ENCODE measurements at regions not wholly inside any gene's neighbourhood (a gene's known extent, or its start where the extent isn't known, plus 50 kb on each side); places are given as distances from the start of the nearest gene placed in this dataset.

- no peaks in the 10 kb centered on the region for H3K9me3 ChIP-seq
- no peaks in the 10 kb centered on the region for H3K4me1 ChIP-seq (ENCODE audit: low read depth)
- no peak overlapping the region for H3K4me3 ChIP-seq
- no peaks in the 10 kb centered on the region for H3K36me3 ChIP-seq (ENCODE audit: low read depth)
- intact Hi-C loops (cut with DNase I, micrococcal nuclease), result no loop called here
- no peak for TF ChIP-seq CTCF (IDR thresholded peaks at IDR 0.05)
- DNase-seq, result no peak
- no peak for ATAC-seq
Measured at GRCh38 chr20:24823176-24823784, 125.8 kb upstream of the CST7 start.

DNA sequence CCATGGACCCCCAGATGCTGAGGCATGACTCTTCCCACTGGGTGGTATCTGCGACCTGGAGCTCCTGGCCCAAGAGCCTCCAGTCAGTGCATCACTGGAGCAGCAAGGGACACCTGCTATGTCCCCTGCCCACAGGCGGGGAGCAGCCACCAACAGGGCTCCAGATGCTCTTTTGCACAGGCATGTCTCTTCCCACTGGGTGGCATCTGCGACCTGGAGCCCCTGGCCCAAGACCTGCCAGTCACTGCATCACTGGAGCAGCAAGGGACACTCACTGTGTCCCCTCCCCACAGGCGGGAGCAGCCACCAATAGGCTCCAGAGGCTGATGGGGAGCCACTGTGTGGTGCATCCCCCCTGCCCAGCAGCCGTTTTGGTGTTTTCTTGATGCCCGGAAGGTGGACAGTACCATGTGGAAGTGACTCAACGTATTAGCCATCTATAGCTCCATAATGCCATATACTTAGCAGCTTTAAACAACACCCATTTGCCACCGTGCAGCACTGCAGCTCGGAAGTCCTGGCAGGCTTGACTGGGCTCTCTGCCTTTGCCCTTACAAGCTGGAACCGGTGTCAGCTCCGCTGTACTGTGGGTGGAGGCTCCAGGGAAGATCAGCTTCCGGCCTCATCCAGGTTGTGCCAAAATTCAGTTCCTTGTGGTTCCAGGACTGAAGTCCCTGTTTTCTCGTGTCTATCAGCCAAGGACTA, 124.9 kb upstream of the CST7 start:
- Histone ChIP-seq H3K4me3 (no peak overlapping the region), H3K9me3 (no peaks in the 10 kb centered on the region), H3K4me1 (ENCODE audit: low read depth) (no peaks in the 10 kb centered on the region), H3K36me3 (ENCODE audit: low read depth) (no peaks in the 10 kb centered on the region)
- DNase-seq (no peak), ATAC-seq (no peak)
- no peak for TF ChIP-seq CTCF (IDR thresholded peaks at IDR 0.05)
- intact Hi-C loops (cut with DNase I, micrococcal nuclease), result no loop called here

GRCh38 chr20:24825591-24825990, 123.5 kb upstream of the CST7 start:
- H3K4me3 ChIP-seq, result no peak overlapping the region
- H3K4me1 ChIP-seq (ENCODE audit: low read depth), result no peaks in the 10 kb centered on the region
- DNase-seq (no peak), ATAC-seq (no peak)
- no peak for TF ChIP-seq CTCF (IDR thresholded peaks at IDR 0.05)
- no peaks in the 10 kb centered on the region for H3K9me3 ChIP-seq
- H3K36me3 ChIP-seq (ENCODE audit: low read depth), result no peaks in the 10 kb centered on the region
- intact Hi-C loops (cut with DNase I, micrococcal nuclease), result no loop called here

DNA sequence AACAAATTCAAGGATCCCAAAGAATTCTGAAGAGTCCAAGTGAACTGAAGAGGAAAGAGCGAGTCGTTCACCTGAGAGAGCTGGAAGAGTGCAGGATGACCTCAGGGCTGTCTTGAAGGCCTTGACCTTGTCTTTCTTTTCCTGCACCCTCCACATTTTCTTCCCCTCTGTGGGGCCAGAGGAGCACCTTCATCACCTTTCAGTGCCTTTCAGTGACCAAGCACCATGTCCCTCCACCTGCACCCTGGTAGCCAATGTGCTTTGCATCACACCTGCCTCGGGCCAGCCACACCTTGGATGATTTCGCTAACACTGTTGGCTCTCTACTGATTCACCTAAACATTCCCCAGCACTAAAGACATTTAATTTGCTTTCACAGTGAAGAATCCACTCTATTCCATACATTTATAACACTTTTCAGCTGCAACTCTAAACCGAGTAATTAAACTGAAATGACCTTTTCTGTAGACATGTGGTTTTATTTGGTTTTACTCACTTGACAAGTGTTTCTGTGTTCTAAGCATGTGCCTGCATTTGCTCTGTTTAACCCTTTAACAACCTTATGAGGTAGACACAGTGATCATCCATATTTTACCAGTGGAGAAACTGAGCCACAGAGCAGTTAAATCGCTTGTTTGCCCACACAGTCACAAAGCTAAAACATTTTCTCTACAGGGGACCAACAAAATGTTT, 121.3 kb upstream of the CST7 start:
- intact Hi-C loops (cut with DNase I, micrococcal nuclease), result no loop called here
- ATAC-seq, result no peak

More for the DNA sequence above, 121.3 kb upstream of the CST7 start:
- TF ChIP-seq CTCF (IDR thresholded peaks at IDR 0.05), result no peak
- H3K36me3 ChIP-seq (ENCODE audit: low read depth), result no peaks in the 10 kb centered on the region
- no peaks in the 10 kb centered on the region for H3K9me3 ChIP-seq
- no peaks in the 10 kb centered on the region for H3K4me1 ChIP-seq (ENCODE audit: low read depth)
- H3K4me3 ChIP-seq, result no peak overlapping the region
- DNase-seq, result no peak

Data from mucosa of descending colon (tissue), 3 donors.